ENCODE measurements at regions not wholly inside any gene's neighbourhood (a gene's known extent, or its start where the extent isn't known, plus 50 kb on each side); places are given as distances from the start of the nearest gene placed in this dataset.
"Not testable (repeated sequence)": the region's sequence is repeated elsewhere in the genome, so short reads cannot be mapped to it uniquely, and the experiment has no call there.

- Mint-ChIP-seq H3K4me1 (ENCODE audit: low read depth) (peaks cover 21% of the 10 kb centered on the region), H3K36me3 (ENCODE audit: low read depth) (no peaks in the 10 kb centered on the region), H3K27me3 (peaks cover 50% of the 10 kb centered on the region), H3K9me3 (peaks cover 5% of the 10 kb centered on the region), H3K27ac (no peak overlapping the region), H3K4me3 (no peak overlapping the region)
- intact Hi-C loops (cut with micrococcal nuclease), result no loop called here
Observed at GRCh38 chr2:239820836-239821693, 204.1 kb downstream of the NDUFA10 start.

- peaks cover 49% of the 10 kb centered on the region for H3K27me3 Mint-ChIP-seq
- peaks cover 11% of the 10 kb centered on the region for H3K9me3 Mint-ChIP-seq
- peaks cover 21% of the 10 kb centered on the region for H3K4me1 Mint-ChIP-seq (ENCODE audit: low read depth)
- no peak overlapping the region for H3K27ac Mint-ChIP-seq
- H3K4me3 Mint-ChIP-seq, result no peak overlapping the region
- intact Hi-C loops (cut with micrococcal nuclease), result no loop called here
- H3K36me3 Mint-ChIP-seq (ENCODE audit: low read depth), result no peaks in the 10 kb centered on the region
Observed at GRCh38 chr2:239819974-239820555, 205.1 kb downstream of the NDUFA10 start.

GRCh38 chr2:239819091-239819973, 205.8 kb downstream of the NDUFA10 start:
- Mint-ChIP-seq H3K27me3 (peaks cover 42% of the 10 kb centered on the region), H3K27ac (peak overlapping the region; percentile 7), H3K4me1 (ENCODE audit: low read depth) (peaks cover 17% of the 10 kb centered on the region), H3K9me3 (peaks cover 11% of the 10 kb centered on the region), H3K4me3 (no peak overlapping the region), H3K36me3 (ENCODE audit: low read depth) (no peaks in the 10 kb centered on the region)
- intact Hi-C loops (cut with micrococcal nuclease), result no loop called here

GRCh38 chr2:239818531-239819011, 206.6 kb downstream of the NDUFA10 start:
- Mint-ChIP-seq H3K27me3 (peaks cover 42% of the 10 kb centered on the region), H3K36me3 (ENCODE audit: low read depth) (no peaks in the 10 kb centered on the region), H3K4me1 (ENCODE audit: low read depth) (peaks cover 21% of the 10 kb centered on the region), H3K9me3 (peaks cover 11% of the 10 kb centered on the region), H3K27ac (peak overlapping the region; percentile 7), H3K4me3 (no peak overlapping the region)
- intact Hi-C loops (cut with micrococcal nuclease), result no loop called here

GRCh38 chr2:239818086-239818485, 207.1 kb downstream of the NDUFA10 start:
- intact Hi-C loops (cut with micrococcal nuclease), result no loop called here
- Mint-ChIP-seq H3K4me3 (no peak overlapping the region), H3K36me3 (ENCODE audit: low read depth) (no peaks in the 10 kb centered on the region), H3K27me3 (peaks cover 42% of the 10 kb centered on the region), H3K4me1 (ENCODE audit: low read depth) (peaks cover 25% of the 10 kb centered on the region), H3K27ac (no peak overlapping the region), H3K9me3 (peaks cover 11% of the 10 kb centered on the region)

- H3K4me3 Mint-ChIP-seq; intact Hi-C loops (cut with micrococcal nuclease); H3K27ac Mint-ChIP-seq; H3K36me3 Mint-ChIP-seq (ENCODE audit: low read depth): not testable (repeated sequence)
- Mint-ChIP-seq H3K27me3 (peaks cover 38% of the 10 kb centered on the region), H3K4me1 (ENCODE audit: low read depth) (peaks cover 22% of the 10 kb centered on the region), H3K9me3 (peaks cover 11% of the 10 kb centered on the region)
Observed at GRCh38 chr2:239817468-239818031, 207.6 kb downstream of the NDUFA10 start.

- Mint-ChIP-seq H3K27ac (no peak overlapping the region), H3K36me3 (ENCODE audit: low read depth) (no peaks in the 10 kb centered on the region), H3K9me3 (peaks cover 11% of the 10 kb centered on the region), H3K4me3 (no peak overlapping the region), H3K4me1 (ENCODE audit: low read depth) (peaks cover 15% of the 10 kb centered on the region), H3K27me3 (peaks cover 34% of the 10 kb centered on the region)
- intact Hi-C loops (cut with micrococcal nuclease), result no loop called here
Observed at GRCh38 chr2:239816576-239817467, 208.3 kb downstream of the NDUFA10 start.

- Mint-ChIP-seq H3K4me3 (no peak overlapping the region), H3K9me3 (peaks cover 11% of the 10 kb centered on the region), H3K36me3 (ENCODE audit: low read depth) (no peaks in the 10 kb centered on the region), H3K27me3 (peaks cover 27% of the 10 kb centered on the region), H3K27ac (no peak overlapping the region), H3K4me1 (ENCODE audit: low read depth) (peaks cover 10% of the 10 kb centered on the region)
- intact Hi-C loops (cut with micrococcal nuclease), result no loop called here
Observed at GRCh38 chr2:239815671-239816070, 209.5 kb downstream of the NDUFA10 start.

- H3K9me3 Mint-ChIP-seq, result peaks cover 11% of the 10 kb centered on the region
- H3K27ac Mint-ChIP-seq, result no peak overlapping the region
- H3K27me3 Mint-ChIP-seq, result peaks cover 22% of the 10 kb centered on the region
- H3K36me3 Mint-ChIP-seq (ENCODE audit: low read depth), result no peaks in the 10 kb centered on the region
- intact Hi-C loops (cut with micrococcal nuclease), result no loop called here
- H3K4me1 Mint-ChIP-seq (ENCODE audit: low read depth), result peaks cover 10% of the 10 kb centered on the region
- H3K4me3 Mint-ChIP-seq, result no peak overlapping the region
Observed at GRCh38 chr2:239814861-239815601, 210.1 kb downstream of the NDUFA10 start.

- intact Hi-C loops (cut with micrococcal nuclease), result no loop called here
- Mint-ChIP-seq H3K27ac (no peak overlapping the region), H3K4me1 (ENCODE audit: low read depth) (peaks cover 10% of the 10 kb centered on the region), H3K36me3 (ENCODE audit: low read depth) (no peaks in the 10 kb centered on the region), H3K9me3 (peaks cover 11% of the 10 kb centered on the region), H3K27me3 (peaks cover 20% of the 10 kb centered on the region), H3K4me3 (no peak overlapping the region)
Observed at GRCh38 chr2:239814116-239814860, 210.9 kb downstream of the NDUFA10 start.

- Mint-ChIP-seq H3K27me3 (peaks cover 17% of the 10 kb centered on the region), H3K9me3 (peaks cover 11% of the 10 kb centered on the region), H3K4me3 (no peak overlapping the region), H3K4me1 (ENCODE audit: low read depth) (peaks cover 10% of the 10 kb centered on the region), H3K27ac (no peak overlapping the region), H3K36me3 (ENCODE audit: low read depth) (no peaks in the 10 kb centered on the region)
- intact Hi-C loops (cut with micrococcal nuclease), result no loop called here
Observed at GRCh38 chr2:239813261-239814115, 211.7 kb downstream of the NDUFA10 start.

All from dendritic cell treated with granulocyte-macrophage colony-stimulating factor and Interleukin-4, amounts not matched to agents 40 ng/mL and 50 ng/mL, for 4 days (primary cell).